Esophagus squamous epithelium (tissue), 5 donors: ENCODE measurements at regions not wholly inside any gene's neighbourhood (a gene's known extent, or its start where the extent isn't known, plus 50 kb on each side); places are given as distances from the start of the nearest gene placed in this dataset.
A peak's percentile ranks its signal among the peaks of the same experiment; 100 is the strongest.

ENCODE experiments used
- DNase-seq: peaks from one replicate; lab custom pipeline; 2025; lab: John Stamatoyannopoulos, UW
- H3K27ac ChIP-seq, 4 donors: fragments of 200-600 bp; sonication (generic); one replicate each; pipeline ENCODE4 v1.5.1; 2016 to 2019; ENCODE audit warnings: mild to moderate bottlenecking in 1 of 4
- H3K27me3 ChIP-seq, 4 donors: fragments of 200-600 bp; sonication (generic); 1 replicate in 3 of 4; 2 replicates in 1 of 4; pipeline versions ENCODE4 v1.5.1 to v1.6.0; 2017 to 2021; ENCODE audit warnings: antibody characterized with exemption in 1 of 4
- H3K36me3 ChIP-seq, 3 donors: fragments of 200-600 bp; sonication (generic); one replicate each; pipeline ENCODE4 v1.5.1; 2016 to 2019
- H3K4me1 ChIP-seq, 3 donors: fragments of 200-600 bp; sonication (generic); one replicate each; pipeline ENCODE4 v1.5.1; 2017 to 2019
- H3K4me3 ChIP-seq, 4 donors: fragments of 200-600 bp; sonication (generic); 1 replicate in 3 of 4; 2 replicates in 1 of 4; pipeline ENCODE4 v1.5.1; 2016 to 2019; ENCODE audit warnings: mild to moderate bottlenecking in 2 of 4, moderate library complexity in 1 of 4
- H3K9me3 ChIP-seq, 3 donors: fragments of 200-600 bp; sonication (generic); one replicate each; pipeline ENCODE4 v1.5.1; 2016 to 2019
- POLR2A ChIP-seq, 4 donors: fragments of 450-650 bp; IDR thresholded peaks; one replicate each; pipeline ENCODE4 v1.6.1; 2017; ENCODE audit warnings: antibody characterized with exemption in 4 of 4, mild to moderate bottlenecking in 4 of 4, moderate library complexity in 3 of 4
- WGBS, 2 donors: methylation state at CpG; one replicate each; pipeline ENCODE4 v1.1.5; 2018; 5-methylcytosine and 5-hydroxymethylcytosine counted together
- intact Hi-C: fragments of 100-400 bp; cut with DNase I; formaldehyde crosslinking; loops from one replicate; pipeline ENCODE4 v1.15.0; 2022
- TF ChIP-seq, protein P1 (sequence below), 6 experiments: fragments of 450-650 bp in 4 of 6; fragments of 200-600 bp in 2 of 6; sonication (generic) in 2 of 6; IDR thresholded peaks; one replicate each; pipeline ENCODE4 v1.5.1; 2016 to 2019; ENCODE audit warnings: antibody characterized with exemption in 6 of 6, mild to moderate bottlenecking in 4 of 6, moderate library complexity in 4 of 6
- donor health status: DM: yes; HTN: yes; CAD: no.

DNA sequence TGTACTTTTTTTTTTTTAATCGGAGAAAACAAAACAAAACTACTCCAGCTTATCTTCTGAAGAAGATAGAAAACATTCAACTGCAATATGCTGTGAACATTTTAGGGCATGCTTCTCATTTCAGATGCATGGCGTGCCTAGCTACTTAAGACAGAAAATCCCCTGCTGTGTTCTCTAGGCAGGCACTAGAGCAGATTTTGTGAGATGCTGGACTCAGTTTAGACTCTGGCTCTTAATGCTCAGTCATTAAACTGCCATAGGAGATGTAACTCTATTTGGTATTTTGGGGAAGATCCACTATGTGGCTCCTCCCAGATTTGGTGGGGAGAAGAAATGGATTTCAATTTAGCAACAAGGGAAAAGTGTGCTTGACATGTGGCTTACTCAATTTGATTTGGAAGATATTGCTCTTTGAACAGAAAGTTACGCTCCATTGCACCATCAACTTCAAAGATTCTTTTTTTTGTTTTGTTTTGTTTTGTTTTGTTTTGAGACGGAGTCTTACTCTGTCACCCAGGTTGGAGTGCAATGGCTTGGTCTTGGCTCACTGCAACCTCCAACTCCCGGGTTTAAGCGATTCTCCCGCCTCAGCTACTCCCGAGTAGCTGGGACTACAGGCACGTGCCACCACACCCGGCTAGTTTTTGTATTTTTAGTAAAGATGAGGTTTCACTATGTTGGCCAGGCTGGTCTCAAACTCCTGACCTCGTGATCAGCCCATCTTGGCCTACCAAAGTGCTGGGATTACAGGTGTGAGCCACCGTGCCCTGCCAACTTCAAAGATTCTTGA is 62.0 kb upstream of the LEKR1 start:
- Histone ChIP-seq H3K27ac (no peak overlapping the region), H3K9me3 (no peaks in the 10 kb centered on the region), H3K36me3 (no peaks in the 10 kb centered on the region), H3K4me3 (no peak overlapping the region), H3K4me1 (peaks cover 0 to 27% (median 6%) of the 10 kb centered on the region in 3 donors), H3K27me3 (no peaks in the 10 kb centered on the region)
- TF ChIP-seq, protein P1, sequence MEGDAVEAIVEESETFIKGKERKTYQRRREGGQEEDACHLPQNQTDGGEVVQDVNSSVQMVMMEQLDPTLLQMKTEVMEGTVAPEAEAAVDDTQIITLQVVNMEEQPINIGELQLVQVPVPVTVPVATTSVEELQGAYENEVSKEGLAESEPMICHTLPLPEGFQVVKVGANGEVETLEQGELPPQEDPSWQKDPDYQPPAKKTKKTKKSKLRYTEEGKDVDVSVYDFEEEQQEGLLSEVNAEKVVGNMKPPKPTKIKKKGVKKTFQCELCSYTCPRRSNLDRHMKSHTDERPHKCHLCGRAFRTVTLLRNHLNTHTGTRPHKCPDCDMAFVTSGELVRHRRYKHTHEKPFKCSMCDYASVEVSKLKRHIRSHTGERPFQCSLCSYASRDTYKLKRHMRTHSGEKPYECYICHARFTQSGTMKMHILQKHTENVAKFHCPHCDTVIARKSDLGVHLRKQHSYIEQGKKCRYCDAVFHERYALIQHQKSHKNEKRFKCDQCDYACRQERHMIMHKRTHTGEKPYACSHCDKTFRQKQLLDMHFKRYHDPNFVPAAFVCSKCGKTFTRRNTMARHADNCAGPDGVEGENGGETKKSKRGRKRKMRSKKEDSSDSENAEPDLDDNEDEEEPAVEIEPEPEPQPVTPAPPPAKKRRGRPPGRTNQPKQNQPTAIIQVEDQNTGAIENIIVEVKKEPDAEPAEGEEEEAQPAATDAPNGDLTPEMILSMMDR (IDR thresholded peaks at IDR 0.05), result no peak
- no peak for TF ChIP-seq POLR2A (IDR thresholded peaks at IDR 0.05)
- 89 to 91% methylated on average over 11 of the region's 12 CpGs for WGBS, 2 donors
- intact Hi-C loops, result no loop called here
- no peak for DNase-seq

DNA sequence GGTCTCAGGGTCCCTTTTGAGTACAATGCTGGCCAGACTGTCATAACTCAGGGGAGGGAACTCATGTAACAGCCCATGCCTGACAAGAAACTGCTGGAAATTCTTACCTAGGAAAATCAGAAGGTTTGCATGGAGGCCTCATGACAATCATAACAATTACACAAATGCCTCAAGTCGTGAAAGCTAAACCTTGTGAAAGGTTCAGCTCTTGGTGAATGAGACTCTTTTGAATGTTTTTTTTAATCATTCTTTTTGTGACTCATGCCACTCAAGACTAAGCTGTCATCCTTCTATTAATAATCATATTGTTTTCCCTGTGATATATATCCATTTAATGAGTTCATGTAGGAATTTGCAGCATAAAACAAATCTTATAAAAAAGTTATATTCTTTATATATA is 61.4 kb upstream of the LEKR1 start:
- intact Hi-C loops, result no loop called here
- no peak for TF ChIP-seq POLR2A (IDR thresholded peaks at IDR 0.05)
- TF ChIP-seq, protein P1 (IDR thresholded peaks at IDR 0.05), result no peak

DNA sequence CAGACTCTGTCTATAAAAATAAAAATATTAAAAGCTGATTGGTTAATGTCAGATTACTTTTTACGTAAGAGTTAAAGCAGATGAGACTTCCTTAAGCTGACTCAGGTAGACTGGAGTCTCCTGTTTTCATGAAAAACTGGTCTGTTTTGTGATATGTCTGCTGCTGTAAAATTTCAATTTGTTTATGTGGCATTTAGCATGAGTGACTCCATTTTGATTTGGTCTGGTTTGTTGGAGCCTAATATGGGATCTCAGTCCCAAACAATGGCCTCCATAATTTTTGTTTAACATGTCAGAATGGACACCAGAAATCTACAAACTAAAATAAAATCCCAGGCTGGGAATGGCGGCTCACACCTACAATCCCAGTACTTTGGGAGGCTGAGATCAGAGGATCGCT is 57.8 kb upstream of the LEKR1 start:
- WGBS, 2 donors, result 90 to 91% methylated on average over 3 of the region's 3 CpGs
- Histone ChIP-seq H3K9me3 (no peaks in the 10 kb centered on the region), H3K27ac (no peak overlapping the region), H3K4me3 (no peak overlapping the region), H3K4me1 (peaks cover 0 to 20% (median 0%) of the 10 kb centered on the region in 3 donors), H3K27me3 (no peaks in the 10 kb centered on the region), H3K36me3 (no peaks in the 10 kb centered on the region)
- intact Hi-C loops, result no loop called here
- DNase-seq, result no peak
- no peak for TF ChIP-seq POLR2A (IDR thresholded peaks at IDR 0.05)
- TF ChIP-seq, protein P1 (IDR thresholded peaks at IDR 0.05), result no peak

More for the DNA sequence above, 61.4 kb upstream of the LEKR1 start:
- H3K27me3 ChIP-seq, result no peaks in the 10 kb centered on the region
- DNase-seq, result no peak
- no peaks in the 10 kb centered on the region for H3K9me3 ChIP-seq
- no peaks in the 10 kb centered on the region for H3K36me3 ChIP-seq
- H3K4me1 ChIP-seq, result peaks cover 0 to 27% (median 6%) of the 10 kb centered on the region in 3 donors
- H3K4me3 ChIP-seq, result no peak overlapping the region
- H3K27ac ChIP-seq, result no peak overlapping the region
- WGBS, 2 donors, result 24 to 55% methylated on average over 1 of the region's 1 CpG

DNA sequence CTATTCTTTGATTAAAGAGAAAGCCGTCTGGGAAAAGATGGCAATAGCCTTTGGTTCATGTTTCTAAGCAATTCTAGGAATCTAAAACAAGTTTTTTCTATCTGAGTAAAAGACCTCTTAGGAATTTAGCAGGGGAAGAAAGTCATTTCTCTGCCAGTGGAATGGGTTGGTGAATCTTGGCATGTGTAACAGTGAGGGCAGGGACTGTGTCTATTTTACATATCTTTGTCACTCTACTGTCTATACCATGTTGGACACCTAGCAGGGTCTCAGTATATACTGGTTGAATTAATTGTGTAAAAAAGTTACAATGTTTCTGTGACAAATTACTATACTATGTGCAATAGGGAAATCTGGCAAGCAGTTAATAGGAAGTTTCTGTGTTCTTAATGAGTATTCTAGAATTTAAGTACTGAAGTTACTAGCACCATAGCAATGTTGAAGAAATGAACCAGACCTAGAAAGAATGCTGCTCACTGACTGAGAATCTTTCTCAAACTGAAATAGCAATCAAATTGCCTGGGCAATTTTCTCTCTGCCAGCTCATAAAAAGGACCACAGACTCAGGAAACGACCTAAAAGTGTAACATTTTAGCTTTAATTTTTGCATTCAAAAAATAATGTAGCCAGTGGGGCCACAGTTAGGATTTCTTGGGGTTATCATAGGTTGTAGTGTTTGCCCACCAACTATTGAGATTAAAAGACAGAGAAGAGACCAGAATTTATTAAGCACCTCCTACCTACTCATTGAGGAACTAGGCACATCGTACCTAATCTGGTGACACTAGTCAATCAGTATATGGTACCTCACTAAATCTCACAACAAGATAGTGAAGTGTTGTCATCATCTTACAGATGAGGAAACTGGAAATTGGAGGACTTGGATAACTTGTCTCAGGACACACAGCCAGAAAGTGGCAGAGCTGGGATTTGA is 56.2 kb upstream of the LEKR1 start:
- H3K4me1 ChIP-seq, result peaks cover 0 to 20% (median 0%) of the 10 kb centered on the region in 3 donors
- DNase-seq, result no peak
- 66 to 73% methylated on average over 3 of the region's 3 CpGs for WGBS, 2 donors
- no peak for TF ChIP-seq POLR2A (IDR thresholded peaks at IDR 0.05)
- TF ChIP-seq, protein P1 (IDR thresholded peaks at IDR 0.05), result no peak
- H3K27me3 ChIP-seq, result no peaks in the 10 kb centered on the region
- peak overlapping the region in 2 of 4 donors; percentile 40 to 69 for H3K27ac ChIP-seq
- no peaks in the 10 kb centered on the region for H3K36me3 ChIP-seq
- H3K4me3 ChIP-seq, result no peak overlapping the region
- H3K9me3 ChIP-seq, result no peaks in the 10 kb centered on the region
- intact Hi-C loops, result no loop called here
